ACHN (cell line): ENCODE measurements at regions not wholly inside any gene's neighbourhood (a gene's known extent, or its start where the extent isn't known, plus 50 kb on each side); places are given as distances from the start of the nearest gene placed in this dataset.
"Not testable (repeated sequence)": the region's sequence is repeated elsewhere in the genome, so short reads cannot be mapped to it uniquely, and the experiment has no call there.

ENCODE experiments used
- DNase-seq: peaks from one replicate; pipeline ENCODE4 v3.0.0-alpha.2; 2015
- in situ Hi-C: cut with HindIII; loops from 2 replicates; pipeline ENCODE4 v1.10.0; 2017; ENCODE audit warnings: low sequenced_read_pairs, low pct_ligation_motif_present, low pct_unique_long_range_greater_than_20kb

DNA sequence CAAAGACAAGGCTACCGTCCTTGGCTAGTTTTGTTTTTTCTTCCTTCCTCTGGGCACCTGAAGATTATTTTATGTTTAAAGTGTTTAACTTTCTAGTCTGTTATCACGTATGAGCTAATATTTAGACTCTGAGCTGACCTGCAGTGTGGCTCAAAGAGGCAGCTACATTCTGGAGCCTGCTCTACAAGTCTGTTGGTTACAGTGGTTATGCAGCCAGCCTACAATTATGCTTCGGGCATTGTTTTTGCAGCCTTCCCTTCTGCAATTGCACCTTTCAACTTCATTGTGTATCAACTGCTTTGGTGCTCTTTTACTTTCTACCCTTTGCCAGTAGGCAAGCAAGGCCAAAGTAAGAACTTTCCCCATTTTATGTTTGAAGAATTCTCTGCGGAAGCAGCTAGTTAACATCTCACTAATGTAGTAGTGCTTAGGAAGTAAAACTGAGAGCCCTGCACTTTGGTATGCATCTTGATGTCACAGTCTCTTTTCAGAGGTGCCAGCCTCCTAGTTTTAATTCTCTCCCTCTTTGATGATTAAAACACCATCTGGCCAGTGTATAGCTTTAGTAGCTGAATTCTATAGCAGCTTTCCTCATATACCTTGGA lies 322.1 kb downstream of the FAM170A start:
- in situ Hi-C loops = no loop called here
- DNase-seq = no peak

DNA sequence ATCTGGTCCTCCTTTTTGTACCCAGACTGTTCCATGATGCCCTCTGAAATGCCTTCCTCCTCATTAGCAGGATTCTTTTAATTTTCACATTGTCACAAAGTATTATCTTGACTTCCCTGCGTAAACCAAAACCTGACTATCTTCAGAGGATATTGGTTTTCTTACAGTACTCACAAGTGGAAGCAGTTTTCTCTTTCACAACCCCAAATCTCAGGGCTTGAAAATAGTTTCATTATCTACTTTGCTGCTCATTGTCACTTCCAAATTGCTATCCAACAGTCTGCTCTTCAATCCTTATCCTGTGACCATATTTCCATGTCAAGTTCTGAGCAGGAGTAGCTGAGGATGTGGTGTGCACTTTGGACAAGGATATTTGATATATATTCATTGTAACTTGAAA lies 324.1 kb downstream of the FAM170A start:
- in situ Hi-C loops = no loop called here
- DNase-seq = no peak

DNA sequence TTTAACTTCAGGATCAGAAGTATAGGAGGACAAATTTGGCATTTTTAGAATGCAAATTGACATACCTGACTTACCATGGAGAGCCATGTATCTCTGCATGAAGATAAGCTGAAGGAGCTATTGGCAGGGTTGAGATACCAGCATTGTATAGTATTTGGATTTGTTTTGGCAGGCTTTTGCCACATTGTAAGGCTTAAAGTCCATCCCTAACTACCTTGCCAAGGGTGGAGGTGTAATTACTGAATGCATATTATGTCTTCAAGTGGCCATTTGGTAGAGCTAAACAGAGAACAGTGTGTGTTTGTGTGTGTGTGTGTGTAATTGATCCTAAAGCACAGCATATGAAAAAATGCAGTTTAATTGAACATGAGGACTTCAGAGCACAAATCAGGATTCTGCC lies 324.7 kb downstream of the FAM170A start:
- no peak for DNase-seq
- in situ Hi-C loops = no loop called here

DNA sequence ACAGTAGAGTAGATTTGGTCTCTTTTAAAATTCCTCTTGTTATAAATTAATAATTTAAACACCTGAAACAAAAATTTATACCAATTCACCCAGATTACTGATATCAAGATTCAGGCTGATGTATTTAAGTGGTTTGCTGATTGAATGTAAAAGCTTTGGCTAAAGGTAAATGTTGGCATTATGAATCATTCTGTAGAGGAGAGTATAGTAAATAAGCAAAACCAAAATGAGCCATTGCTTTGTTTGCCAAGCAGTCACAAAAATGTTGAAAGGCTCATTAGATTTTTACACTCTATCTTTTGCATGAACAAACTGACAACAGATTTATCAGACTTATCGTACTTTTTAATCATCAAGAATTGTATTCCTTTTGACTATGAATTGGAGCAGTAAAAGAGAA lies 332.6 kb downstream of the FAM170A start:
- in situ Hi-C loops = no loop called here

DNA sequence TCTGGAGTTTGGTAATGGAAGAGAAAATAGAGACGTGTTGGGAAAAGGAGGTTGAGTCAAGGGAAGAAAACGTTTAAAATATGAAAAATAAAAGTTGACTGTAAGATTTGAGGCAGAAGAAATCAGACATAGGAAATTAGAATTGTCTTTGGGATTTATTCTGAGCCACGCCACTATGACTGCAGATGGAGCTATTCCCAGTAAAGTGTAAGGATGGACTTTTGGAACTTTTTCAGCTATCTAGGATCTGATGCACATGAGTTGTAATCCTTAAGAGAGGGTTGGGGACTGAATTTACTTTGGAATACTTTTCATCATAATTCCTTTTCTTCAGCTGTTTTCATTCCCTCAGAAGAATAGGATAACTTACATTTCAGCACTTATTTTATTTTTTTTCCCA lies 336.7 kb downstream of the FAM170A start:
- no peak for DNase-seq
- in situ Hi-C loops = no loop called here

More for the DNA sequence above, 332.6 kb downstream of the FAM170A start:
- no peak for DNase-seq

DNA sequence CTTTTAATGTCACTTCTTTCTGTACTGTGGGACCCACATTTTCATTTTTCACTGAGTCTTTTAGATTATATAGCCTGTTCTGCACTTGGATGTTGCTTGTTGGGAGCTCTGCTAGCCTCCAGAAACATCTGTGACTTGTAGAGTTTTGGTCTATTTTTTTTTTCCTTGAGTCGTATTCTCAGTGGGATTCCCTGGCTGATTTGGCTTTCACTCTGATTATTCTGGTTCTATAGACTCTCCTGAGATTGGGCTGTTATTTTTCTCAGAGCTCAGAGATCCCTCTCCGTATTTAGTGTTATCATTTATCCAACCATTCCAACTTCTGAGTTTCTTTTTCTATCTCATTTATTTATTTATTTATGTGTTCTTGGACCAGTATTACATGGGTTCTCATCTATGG lies 339.3 kb downstream of the FAM170A start:
- in situ Hi-C loops = no loop called here
- no peak for DNase-seq

DNA sequence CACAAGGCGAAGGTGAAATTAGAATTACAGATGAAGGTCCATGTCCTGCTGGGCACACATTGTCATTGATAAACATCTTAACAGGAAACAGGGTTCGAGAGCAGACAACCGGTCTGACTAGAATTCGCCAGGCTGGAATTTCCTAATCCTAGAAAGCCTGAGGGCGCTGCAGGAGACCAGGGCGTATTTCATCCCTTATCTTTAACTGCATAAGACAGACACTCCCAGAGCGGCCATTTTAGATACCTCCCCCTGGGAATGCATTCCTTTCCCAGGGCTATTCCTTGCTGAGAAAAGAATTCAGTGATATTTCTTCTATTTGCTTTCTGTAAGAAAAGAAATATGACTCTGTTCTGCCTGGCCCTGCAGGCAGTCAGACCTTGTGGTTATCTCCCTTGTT lies 357.7 kb downstream of the FAM170A start:
- in situ Hi-C loops, DNase-seq: not testable (repeated sequence)

DNA sequence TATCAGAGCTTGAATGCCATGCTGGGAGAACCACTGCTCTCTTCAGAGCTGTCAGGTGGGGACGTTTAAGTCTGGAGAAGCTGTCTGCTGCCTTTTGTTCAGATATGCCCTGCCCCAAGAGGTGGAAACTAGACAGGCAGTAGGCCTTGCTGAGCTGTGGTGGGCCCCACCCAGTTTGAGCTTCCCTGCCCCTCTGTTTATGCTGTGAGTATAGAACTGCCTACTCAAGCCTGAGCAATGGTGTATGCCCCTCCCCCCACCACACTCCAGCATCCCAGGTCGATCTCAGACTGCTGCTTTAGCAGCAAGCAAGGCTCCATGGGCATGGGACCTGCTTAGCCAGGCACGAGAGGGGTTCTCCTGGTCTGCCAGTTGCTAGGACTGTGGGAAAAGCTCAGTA lies 362.3 kb downstream of the FAM170A start:
- no peak for DNase-seq
- in situ Hi-C loops = no loop called here

DNA sequence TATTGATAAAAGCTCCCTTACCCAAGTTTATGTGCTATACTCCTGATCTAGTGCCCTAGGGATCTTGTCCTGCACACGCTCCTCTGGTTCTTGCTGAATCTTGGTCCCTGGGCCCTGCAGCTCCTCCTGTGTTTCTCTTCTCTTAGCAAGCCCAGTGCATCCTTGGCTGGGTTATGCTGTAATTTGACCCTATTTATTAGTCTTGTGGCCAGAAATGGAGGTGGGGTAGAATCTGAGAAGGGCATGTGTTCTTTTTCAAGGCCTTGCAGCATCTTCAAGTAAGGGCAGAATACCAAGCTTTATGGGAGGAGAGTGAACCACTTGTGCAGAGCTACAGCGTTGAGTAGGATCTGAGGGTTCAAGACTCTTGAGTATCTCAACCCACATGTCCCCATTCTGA lies 366.8 kb downstream of the FAM170A start:
- no peak for DNase-seq
- in situ Hi-C loops = no loop called here

DNA sequence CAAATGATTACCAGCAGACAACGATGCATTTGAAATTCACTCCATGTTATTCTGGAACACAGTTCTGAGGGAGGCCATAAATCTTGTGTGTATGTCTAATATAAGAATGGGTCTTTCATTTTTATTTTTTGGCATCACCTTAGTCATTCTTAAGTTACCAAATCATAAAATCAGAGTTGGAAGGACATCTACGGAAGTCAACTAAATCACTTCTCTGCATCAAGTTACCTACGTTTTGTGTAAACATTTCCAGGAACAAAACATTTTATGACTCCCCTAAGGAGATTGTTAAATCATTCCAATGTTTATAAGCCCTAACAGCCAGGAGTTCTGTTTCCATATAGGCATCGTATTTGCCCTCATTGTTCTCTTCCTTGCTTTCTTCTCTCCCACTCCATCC lies 378.2 kb downstream of the FAM170A start:
- in situ Hi-C loops = no loop called here
- DNase-seq = no peak

DNA sequence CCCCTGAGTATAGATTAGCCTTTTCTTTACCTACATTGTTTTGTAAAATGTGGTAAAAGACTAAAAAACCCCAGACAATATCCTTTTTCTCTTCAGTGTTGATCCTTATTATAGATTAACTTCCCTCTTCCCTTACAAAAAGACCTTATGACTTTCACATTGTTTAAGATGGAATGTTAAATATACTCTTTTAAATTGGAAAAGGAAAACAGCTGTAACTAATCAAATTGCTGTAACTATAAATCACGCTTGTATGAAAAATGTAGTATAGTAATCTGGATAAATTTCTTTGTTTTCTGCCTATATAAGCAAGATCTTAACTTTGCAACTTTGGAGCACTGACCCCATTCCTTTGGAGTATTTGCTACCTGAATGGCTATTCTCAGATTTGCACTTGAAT lies 383.1 kb downstream of the FAM170A start:
- no peak for DNase-seq
- in situ Hi-C loops = no loop called here

DNA sequence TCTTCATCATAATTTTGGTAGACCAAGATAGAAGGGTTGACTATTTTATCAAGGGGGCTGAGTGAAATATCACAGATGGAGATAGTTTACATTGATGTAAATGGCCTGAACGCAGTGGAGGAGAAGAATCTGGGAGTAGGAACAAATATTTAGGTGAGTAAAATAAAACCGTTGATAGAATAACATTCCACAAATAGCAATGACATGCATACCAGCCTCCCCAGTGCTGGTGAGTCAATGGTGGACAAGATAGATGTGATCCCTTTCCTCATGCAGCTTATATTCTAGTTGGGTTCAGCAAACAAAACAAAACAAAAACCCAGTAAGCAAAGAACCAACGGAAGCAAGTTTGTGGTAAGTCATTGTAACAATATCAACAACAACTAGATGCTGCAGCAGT lies 385.2 kb downstream of the FAM170A start:
- in situ Hi-C loops = no loop called here
- no peak for DNase-seq

DNA sequence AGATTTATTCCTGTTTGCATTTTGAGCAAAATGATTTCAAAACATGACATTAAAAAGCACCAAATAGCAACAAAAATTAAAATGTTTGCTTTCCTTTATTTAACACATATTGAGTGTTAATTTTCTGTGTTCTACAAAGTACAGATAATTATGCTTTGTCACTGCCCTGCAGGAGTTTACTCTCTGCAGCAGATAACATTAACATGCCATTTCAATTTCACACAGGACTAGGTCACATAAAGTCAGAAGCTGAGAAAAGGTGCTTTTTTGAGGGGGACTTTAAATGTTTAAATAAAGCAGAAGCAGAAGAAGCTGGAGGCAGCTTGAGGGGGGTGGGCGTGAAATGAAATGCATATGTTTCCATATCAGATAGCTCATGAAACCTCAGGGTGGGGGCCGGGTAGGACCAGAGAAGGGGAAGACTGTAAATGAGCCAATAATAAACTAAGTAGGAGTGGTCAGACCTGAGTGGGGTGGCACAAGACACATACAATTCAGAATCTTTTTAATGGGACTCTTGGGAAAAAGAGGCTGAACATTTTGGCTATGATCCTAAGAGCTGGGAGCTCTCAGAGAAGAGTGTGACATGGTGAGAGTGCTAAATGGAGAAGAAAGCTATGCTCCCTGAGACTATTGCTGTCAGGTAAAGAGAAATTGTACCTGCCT lies 387.5 kb downstream of the FAM170A start:
- no peak for DNase-seq
- in situ Hi-C loops = no loop called here

DNA sequence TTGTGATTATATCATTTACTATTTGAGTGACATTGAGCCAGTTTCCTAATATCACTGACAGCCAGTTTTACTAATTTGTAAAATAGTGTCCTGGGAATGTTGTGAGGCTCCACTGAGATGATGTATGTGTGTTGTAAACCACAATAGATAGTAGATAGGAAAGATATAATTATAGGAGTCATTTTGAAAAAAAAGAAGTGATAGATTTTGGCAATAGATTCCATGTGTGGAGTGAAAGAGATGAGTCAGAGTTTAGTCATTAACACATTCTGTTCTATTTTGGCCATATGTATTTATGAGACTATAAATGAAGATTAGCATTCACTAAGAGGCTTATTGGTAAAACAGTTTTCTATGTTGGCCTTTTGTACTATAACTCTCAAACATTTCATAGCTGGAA lies 388.2 kb downstream of the FAM170A start:
- peak; percentile 2 for DNase-seq
- in situ Hi-C loops = no loop called here

DNA sequence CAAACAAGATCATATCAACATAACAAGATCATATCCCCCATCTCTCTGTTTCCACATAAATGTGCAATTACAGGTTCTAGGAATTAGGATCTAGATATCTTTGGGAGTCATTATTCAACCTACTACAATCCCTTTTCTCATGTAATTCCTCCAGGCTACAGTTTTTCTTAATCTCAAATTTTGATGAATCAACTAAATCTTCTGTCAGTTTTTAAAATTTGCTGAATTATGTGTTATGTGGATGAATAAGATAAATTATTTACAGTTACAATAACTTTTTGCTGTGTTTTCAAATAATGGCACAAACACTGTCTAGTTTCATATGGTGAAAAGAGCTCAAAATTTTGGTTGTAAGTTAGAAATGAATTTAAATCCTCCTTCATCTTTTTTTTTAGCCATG lies 405.8 kb downstream of the FAM170A start:
- in situ Hi-C loops = no loop called here
- DNase-seq = no peak

DNA sequence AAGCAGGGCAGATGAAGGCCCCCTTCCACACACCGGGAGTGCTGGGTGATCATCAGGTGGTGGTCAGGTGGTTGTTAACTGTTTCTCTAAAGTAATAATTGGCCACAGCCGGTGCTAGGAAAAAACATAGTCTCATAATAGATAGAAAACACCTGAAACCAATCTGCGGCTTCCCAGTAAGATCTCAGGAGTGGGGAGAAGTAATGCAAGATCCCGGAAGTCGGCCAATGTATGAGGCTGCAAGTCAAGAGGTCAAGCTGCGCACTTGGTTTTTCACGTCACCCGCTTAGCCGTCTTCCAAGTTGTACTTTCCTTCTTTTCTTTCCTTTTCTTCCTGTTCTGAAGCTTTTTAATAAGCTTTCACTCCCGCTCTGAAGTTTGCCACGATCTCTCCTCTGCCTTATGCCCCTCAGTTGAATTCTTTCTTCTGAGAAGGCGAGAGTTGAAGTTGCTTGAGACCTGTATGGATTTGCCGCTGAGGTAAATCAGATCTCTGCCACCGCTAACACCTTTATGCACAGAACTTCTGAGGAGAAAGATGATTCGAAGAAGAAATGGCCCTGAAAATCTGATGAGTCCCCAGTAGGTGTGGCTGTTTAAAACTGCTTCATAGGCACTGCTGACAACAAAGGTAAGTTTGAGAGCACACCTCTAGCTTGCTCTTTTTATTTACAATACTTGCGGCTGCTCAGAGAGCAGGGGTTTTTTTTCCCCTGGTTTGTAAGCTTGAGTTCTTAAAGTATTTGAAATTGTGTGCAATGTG lies 406.6 kb downstream of the FAM170A start:
- in situ Hi-C loops = no loop called here
- DNase-seq = no peak

DNA sequence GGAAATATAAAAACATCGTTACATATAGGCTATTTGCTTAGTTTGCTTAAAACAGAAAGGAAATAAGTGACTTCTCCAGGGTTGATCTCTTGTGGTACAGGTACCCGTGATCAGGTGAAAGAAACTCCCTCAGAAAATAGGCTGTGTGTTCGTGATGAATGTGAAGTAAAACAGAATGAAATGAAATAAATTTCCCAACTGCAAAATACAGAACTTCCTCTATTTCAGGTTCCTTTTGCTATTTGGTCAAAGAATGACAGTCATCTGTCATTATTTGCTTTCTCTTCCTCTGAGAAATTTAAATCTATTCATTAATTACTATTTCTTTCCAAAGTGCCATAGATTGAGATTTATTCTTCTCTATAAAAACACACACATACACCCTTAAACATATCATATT lies 408.1 kb downstream of the FAM170A start:
- no peak for DNase-seq
- in situ Hi-C loops = no loop called here

DNA sequence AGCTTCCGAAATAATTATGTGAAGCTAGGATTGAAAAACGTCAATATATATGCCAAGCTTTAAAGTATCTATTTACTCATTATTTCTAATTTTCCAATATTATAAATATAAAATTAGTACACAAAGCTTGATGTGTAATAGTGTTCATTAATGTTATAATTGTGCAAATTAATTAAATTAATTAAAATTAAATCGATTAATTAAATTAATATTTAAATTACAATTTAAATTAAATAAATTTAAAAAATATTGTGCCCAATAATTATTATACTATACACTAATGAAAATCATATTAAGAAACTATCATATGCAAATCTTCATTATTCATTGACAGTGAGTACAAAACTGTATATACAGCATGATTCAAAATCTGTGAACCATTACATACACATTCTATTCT lies 409.8 kb downstream of the FAM170A start:
- in situ Hi-C loops = no loop called here
- DNase-seq = no peak

DNA sequence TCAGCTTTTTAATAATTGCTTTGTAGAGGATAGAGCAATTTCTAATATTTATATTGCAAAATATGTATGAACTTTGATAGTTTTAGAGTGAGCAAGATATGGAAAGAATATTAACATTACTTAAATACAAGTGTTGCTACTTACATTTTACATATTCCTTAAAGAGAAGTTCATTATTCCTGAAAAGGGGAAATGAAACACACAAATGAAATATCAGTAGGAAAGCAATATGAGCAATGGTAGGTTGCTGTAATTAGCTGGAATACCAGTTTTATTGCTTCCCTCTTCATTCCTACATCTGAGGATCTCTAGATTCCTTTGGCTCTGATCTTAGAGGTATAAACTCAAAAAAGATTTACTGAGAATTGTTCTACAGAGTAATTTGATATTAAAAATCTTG lies 414.1 kb downstream of the FAM170A start:
- no peak for DNase-seq
- in situ Hi-C loops = no loop called here
